Dedifferentiated amniotic fluid mesenchymal stem cell (primary cell): ENCODE measurements at regions not wholly inside any gene's neighbourhood (a gene's known extent, or its start where the extent isn't known, plus 50 kb on each side); places are given as distances from the start of the nearest gene placed in this dataset.
A peak's percentile ranks its signal among the peaks of the same experiment; 100 is the strongest.

Experiments used
- DNase-seq: peaks from one replicate; pipeline ENCODE4 v3.0.0-alpha.2; 2016; ENCODE audit errors: extremely low spot score

DNA sequence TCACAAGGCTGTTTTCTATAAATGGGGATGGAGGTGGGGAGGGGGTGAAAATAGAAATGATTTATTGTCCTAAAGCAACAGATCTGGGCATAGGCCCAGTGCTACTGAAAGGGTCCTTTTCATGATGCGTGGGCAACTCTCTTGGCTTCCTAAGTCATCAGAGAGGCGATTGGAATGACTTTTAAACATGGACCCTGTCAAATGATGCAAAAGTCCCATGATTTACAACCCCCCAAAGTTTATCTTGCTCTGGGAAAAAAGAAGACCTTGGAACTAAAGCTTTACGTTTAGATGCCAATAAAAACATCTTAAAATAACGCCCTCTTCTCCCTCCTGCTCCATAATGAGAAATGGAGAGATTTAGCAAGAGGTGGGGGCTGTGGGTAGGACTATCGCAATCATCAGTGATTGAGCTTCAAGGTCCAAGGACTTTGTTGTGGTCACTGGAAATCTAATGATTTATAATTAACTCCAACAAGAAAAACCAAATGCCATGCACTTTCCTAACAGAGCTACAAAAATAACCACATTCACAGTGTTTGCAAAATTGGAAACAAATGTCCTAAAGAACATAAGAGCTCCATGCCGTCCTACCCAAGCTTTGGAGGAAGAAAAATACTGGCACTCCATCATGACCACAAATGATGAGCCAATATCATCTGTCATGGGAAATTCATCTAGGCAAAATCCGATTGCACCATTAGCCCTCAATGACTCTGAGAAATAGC is 167.5 kb upstream of the CLINT1 start:
- DNase-seq = peak; percentile 68

GRCh38 chr5:158023266-158023665 is 164.3 kb upstream of the CLINT1 start:
- no peak for DNase-seq

DNA sequence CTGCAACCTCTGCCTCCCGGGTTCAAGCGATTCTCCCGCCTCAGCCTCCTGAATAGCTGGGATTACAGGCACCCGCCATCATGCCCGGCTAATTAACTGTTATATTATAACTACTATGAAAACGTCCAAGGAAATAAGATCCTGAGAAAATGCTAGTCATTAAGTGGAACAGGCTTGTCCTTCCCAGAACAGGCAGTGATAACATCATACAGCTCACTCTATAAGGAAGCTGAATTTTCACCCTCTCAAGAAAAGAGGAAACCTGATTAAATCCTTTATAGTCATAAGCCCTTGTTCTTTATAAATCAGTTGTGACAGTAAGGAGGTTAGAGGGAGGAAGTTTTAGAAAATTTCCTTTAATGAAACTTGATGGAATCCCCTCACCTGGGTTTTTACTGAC is 163.9 kb upstream of the CLINT1 start:
- no peak for DNase-seq

- DNase-seq = no peak
Observed at GRCh38 chr5:158022393-158022792, 163.4 kb upstream of the CLINT1 start.

DNA sequence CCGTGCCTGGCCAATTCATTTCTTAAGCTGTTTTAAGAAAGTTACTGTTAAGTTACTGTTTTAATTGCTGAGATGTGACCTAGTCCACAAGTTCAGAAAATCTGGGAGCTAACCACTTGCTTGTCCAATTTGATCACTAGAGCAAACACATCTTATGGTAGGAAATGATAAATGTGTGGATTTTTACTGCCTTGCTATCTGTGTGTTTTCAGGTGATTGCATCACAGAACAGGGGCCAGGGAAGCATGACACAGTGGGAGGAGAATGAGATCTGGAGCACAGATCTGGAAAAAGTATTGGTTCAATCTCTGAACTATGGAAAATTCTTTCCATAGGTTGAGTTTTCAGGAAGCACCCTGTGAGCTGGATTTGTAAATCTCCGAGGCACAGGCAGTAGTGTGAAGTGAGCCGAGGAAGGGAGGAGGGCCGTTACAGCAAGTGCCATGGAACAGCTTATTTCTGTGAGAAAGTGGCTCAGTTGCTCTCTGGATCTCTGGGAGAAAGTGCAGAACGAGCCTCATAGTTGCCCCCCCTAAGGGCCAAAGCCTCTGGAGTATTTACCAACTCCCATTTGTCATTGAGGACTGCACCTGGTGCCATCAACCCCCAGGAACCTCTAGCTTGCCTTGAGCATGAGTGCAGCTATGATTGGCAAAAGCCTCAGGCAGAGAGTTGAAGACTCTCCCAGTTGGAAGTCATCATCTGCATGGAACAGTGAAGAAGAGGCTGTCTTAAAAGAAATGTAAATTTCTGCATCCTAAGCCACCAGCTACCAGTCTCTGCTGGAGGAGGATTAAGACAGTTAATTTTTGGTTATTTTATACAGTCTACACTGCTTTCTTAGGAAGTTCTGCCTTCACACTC is 161.8 kb upstream of the CLINT1 start:
- DNase-seq = peak; percentile 32

DNA sequence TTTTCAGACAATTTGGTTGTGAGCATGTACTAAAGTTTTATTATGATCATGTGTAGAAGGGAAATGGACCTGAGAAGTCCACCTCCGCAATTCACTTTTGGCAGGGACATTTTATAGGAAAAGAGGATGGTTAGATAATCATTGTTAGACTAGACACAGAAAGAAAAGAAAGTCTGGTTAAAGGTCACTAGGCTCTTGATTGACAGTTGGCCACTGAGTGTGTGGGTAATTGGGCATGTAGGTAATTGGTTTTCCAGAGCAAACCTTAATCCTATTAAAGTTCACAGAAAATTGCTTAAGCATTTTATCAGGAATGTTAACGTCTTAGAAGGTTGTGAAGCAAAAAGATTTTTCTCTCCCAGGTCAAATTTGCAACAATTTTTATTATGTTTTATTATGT is 158.5 kb upstream of the CLINT1 start:
- DNase-seq = no peak

- no peak for DNase-seq
Observed at GRCh38 chr5:158014372-158014771, 155.4 kb upstream of the CLINT1 start.

DNA sequence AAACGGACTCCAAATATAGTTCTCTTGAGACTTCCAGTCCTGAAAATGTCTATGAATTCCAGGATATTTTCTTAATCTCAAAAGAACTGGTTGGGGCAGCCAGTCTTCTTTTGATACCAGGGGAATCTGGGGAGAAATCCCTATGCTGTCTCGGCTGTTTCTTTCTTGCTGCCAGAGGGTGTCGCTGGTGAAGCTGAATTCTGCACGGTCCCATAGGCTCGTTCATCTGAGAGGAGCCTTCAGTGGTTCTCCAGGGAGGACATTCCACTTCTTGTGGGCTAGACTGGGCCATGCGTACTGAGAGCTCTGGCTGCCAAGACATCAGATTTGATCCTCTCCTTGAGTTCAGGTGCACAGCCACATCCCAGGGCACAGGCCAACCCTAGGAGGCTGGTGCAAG is 155.0 kb upstream of the CLINT1 start:
- peak; percentile 52 for DNase-seq

DNA sequence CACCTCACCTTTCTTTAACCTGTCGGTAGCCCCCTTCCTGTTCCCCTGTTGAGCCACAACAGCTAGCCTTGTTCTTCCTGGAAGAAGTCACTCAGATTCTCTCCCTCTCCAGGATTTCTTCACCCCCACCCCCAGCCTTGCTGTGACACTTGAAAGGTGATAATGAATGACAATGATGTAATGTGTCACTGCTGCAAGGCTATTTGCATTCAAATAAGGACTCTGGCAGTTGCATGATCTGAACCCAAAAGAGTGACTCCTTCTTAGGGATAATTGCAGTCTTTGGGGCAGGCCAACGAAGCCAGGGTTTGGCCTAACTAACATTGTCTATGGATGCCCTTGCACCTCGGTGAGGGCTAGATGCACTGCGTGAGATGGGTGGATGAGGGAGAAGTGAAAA is 154.4 kb upstream of the CLINT1 start:
- DNase-seq = no peak

DNA sequence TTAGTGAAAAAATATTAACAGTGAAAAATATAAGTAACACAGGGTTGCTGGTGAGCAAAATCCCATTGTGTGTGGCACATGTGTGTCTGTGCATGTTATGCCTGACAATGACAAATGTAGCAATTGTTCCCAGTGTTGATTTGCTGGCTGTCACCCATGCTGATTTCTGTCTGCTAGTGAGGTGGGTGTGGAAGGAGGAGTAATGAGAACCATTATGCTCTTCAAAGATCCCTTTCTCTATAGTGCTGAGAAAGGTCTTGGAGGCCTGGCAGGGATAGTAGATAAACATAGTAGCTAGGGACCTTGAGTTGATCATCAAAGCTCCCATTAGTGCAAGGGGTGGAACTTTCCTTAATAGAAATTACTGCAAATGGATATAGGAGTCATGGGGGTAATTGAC is 152.5 kb upstream of the CLINT1 start:
- no peak for DNase-seq

DNA sequence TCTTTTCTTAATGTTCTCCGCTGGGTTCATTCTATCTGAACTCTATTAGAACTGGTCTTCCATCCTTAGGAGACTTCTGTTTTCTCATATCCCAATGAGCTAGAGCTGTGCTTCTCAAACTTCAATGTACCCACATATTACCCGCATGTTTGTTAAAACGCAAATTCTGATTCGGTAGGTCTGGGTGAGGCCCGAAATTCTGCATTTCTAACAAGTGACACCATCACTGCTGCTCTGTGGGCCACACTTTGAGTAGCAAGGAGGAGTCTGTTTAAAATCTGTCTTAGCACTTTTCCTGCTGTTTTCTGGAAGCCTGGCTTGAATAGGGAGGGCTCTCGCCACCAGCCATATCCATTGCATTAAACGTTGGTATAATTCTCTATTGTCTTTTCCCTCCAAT is 151.9 kb upstream of the CLINT1 start:
- DNase-seq = no peak

DNA sequence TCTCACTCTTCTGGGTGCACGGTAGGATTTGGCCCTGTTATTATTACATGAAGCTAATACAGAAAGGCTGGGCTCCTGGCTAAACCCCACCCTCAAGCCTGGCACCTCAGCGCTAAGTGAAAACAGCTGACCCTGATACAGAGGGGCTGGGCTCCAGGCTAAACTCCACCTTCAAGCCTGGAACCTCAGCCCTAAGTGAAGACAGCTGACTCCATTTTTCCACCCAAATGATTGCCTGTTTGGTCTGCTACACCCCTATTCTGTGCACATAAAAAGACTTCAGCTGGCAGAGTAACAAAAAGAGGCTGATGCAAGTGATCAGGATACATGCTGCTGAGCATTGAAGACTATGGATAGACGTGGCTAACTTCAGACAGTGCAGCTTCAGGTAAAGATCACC is 148.4 kb upstream of the CLINT1 start:
- DNase-seq = no peak

DNA sequence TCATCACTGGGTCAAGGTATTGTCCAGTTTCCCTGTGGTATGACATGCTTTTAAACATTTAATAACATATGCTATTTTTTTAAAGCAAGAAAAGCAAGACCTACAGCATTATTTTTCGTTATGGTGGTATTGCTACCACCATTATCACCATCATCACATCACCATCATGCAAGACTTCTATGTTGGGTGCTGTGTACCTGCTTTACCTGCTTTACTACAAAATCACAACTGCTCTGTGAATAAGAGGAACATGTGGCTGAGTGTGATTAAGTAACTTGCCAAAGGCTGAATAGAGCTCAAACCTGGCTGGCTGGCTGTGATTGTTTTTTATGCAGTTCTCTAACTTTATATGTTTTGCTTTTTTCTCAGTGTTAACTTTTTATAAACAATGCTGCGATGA is 140.8 kb upstream of the CLINT1 start:
- no peak for DNase-seq

DNA sequence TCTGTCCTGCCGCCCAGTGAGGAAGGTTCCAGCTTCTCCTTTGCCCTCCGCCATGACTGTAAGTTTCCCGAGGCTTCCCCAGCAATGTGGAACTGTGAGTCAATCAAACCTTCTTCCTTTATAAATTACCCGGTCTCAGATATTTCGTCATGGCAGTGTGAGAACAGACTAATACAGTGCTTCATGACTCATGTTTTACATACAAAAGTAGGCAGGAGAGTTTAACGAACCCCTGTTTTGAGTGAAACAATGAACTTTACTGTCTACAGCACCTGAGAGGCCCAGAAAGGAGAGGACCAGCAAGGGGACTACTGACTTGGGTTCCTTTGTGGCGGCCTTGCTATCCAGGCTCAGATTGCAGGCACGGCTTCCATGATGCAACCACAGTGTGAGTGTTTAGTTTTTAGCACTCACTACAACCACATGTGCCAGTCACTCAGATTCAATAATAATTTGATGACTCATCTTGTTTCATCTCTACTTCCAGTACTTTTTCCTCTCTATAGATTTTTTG is 139.1 kb upstream of the CLINT1 start:
- DNase-seq = no peak

- peak; percentile 39 for DNase-seq
Observed at GRCh38 chr5:157994906-157995519, 136.1 kb upstream of the CLINT1 start.

DNA sequence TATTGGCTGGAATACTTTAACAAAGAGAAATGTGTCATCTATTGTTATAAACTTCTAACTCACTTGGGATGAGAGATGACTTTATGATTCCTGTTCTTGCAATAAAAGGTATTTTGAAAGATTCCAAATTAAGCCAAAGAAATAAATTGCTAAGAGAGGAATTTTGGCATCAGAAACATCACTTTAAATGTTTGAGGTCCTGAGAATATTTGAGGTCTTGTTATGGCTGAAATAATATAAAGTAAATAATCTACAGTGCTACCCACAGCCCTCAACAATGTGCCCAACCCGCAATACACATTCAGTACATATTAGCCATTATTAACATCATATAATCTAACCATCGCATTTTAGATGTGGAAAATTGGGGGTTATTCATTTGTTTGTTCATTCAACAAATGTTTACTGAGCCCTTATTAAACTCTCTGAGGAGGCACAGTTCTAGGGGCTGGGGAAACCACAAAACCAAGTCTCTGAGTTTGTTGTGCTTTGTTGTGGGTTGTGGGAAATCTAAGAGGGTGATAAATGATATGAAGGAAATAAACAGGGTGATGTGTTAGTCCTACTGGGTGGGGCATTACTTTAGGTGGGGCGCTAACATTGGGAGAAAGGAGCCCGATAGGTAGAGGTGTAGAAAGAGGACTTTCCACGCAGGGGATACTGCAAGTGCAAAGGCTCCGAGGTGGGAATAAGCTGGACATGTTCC is 135.2 kb upstream of the CLINT1 start:
- DNase-seq = no peak

DNA sequence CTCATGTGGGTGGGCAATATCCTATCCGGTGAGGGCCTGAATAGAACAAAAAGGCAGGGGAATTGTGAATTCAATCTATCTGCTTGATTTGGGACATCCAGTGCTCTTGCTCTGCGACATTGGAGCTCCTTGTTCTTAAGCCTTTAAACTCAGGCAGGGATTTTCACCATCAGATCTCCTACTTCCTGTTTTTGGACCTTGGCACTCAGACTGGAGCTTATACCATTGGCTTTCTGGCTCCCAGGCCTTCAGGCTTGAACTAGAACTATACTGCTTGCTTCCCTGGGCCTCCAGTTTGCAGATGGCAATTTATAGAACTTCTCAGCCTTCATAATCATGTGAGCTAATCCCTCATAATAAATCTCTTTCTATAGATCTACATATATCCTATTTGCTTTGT is 134.3 kb upstream of the CLINT1 start:
- DNase-seq = no peak

DNA sequence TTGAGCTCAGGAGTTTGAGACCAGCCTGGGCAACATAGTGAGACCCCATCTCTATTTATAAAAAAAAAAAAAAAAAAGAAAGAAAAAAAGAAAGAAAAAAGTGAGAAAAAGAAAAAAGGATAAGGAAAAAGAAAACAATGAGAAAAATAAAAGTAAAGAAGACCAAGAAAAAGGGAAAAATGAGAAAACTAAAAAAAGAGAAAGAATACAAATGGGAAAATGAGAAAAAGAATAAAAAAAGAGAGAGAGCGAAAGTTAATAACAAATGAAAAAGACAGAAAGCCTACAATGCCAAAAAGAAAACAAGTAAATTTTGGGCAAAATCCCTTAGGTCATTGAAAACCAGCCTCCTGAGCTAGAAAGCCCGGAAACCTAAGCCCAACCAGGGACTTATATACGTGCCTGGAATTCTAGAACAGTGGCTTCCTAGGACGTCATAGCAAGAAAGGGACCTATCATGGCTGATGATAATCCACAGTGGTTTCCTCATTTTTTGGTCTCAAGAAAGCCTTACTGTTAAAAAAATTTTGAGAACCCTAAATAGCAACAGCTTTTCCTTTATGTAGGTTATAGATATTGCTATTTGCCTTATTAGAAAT is 131.7 kb upstream of the CLINT1 start:
- DNase-seq = no peak

- DNase-seq = peak; percentile 24
Observed at GRCh38 chr5:157989296-157989695, 130.4 kb upstream of the CLINT1 start.

GRCh38 chr5:157987259-157987658 is 128.3 kb upstream of the CLINT1 start:
- DNase-seq = no peak

DNA sequence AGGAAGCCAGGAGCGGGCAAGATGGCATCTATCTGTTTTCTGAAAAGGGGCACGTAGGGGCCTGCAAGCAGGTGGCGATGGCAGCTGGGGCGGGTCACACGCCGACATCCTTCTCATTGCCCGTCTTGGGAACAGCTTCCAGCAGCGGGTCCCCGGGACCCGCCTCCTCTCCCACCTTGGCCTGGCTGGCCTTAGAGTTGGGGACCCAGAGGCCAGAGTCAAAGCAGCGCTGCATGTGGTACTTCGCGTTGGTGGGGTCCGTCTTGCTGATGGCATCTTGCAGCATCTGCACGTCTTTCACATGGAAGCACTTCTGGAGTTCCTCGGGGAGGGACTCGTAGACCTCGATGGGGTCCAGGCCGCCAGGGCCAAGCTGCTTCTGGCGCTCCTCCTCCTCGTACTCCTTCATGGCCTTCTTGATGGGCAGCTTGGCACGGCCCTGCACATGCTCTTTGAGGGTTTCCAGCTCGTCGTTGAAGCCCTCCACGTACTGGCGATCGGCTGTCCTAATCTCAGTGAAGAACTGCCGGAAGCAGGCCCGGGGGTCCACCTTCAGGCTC is 127.6 kb upstream of the CLINT1 start:
- DNase-seq = no peak
